Kasumi-1 (cell line): ENCODE measurements at regions not wholly inside any gene's neighbourhood (a gene's known extent, or its start where the extent isn't known, plus 50 kb on each side); places are given as distances from the start of the nearest gene placed in this dataset.
"Not testable (repeated sequence)": the region's sequence is repeated elsewhere in the genome, so short reads cannot be mapped to it uniquely, and the experiment has no call there.

Source experiments
- DNase-seq, 2 experiments: peaks; one replicate each; lab custom pipeline; 2025; lab: John Stamatoyannopoulos, UW

GRCh38 chr10:21364196-21365114, 161.0 kb downstream of the SKIDA1 start:
- DNase-seq, result no peak

GRCh38 chr10:21363731-21364104, 161.8 kb downstream of the SKIDA1 start:
- no peak for DNase-seq

DNA sequence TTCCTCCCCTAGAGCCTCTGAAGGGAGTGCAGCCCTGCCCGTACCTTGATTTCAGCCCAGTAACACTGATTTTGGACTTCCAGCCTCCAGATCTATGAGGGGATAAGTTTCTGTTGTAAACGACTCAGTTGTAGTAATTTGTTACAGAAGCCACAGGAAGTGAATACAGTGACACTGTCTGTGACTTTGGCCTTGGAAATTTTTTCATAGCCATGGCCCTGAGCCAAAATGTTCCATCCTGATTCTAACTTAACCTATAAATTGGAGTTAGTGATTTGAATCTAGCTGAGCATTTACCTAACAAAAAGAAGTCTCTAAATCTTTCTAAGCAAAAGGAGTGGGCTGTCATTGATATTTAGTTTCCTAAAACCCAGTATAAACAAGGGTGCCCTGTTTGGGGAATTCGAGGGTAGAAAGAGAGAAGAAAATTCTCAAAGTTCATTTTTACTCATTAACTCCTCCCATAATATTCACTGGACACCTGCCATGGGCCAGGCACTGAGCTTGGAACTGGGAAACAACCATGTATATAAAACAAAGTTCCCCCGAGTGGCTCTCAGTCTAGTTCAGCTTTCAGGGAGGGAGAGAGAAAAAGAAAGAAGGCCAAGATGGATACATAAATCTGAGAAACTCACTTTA, 162.3 kb downstream of the SKIDA1 start:
- DNase-seq, result no peak

- no peak for DNase-seq
Measured at GRCh38 chr10:21359202-21359601, 166.3 kb downstream of the SKIDA1 start.

DNA sequence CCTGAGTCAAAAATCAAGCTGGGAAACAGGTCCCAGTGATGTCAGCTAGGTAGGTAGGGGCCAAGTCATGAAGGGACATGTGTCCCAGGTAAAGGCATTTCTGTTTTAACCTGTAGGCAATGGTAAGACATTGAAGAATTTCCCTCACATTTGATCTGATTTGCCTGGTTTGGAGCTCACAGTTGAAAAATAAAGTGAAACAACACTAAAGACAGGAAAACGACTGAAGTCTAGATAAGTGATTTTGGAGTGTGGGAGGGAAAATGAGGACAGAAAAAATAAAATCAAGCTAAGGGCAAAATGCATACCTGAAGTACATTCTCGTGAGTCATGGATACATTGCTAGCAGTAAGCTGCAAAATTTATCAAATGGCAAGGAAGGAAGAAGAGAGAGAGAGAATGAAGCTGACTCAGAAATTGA, 169.9 kb downstream of the SKIDA1 start:
- DNase-seq, result no peak

- DNase-seq, result no peak
Measured at GRCh38 chr10:21352886-21353285, 172.6 kb downstream of the SKIDA1 start.

- peak; percentile 46 to 53 for DNase-seq
Measured at GRCh38 chr10:21351594-21351993, 173.9 kb downstream of the SKIDA1 start.

- DNase-seq, result no peak
Measured at GRCh38 chr10:21349912-21350286, 175.6 kb downstream of the SKIDA1 start.

- no peak for DNase-seq
Measured at GRCh38 chr10:21347785-21348170, 177.7 kb downstream of the SKIDA1 start.

GRCh38 chr10:21347043-21347784, 178.3 kb downstream of the SKIDA1 start:
- DNase-seq, result no peak

DNA sequence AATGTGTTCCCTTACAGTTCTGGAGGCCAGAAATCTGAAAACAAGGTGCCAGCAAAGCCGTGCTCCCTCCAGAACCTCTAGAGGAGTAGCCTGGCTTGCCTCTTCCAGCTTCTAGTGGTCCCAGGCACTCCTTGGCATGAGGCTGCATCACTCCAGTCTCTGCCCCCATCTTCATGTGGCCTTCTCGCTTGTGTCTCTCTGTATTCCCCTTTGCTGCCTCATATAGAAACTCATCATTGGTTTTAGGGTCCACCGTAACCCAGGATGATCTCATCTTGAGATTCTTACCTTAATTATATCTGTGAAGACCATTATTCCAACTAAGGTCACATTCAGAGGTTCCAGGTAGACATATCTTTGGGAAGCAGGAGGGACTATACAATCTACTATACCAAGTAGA, 182.4 kb downstream of the SKIDA1 start:
- DNase-seq, result no peak

DNA sequence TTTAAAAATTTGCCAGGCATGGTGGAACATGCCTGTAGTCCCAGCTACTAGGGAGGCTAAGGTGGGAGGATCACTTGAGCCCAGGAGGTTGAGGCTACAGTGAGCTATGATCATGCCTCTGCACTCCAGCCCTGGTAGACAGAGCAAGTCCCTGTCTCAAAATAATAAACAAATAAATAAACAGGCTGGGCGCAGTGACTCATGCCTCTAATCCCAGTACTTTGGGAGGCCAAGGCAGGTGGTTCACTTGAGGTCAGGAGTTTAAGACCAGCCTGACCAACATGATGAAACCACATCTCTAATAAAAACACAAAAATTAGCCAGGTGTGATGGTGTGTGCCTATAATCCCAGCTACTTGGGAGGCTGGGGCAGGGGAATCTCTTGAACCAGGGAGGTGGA, 183.0 kb downstream of the SKIDA1 start:
- not testable (repeated sequence) for DNase-seq

GRCh38 chr10:21340331-21340730, 185.2 kb downstream of the SKIDA1 start:
- DNase-seq, result no peak

GRCh38 chr10:21337171-21337792, 188.2 kb downstream of the SKIDA1 start:
- DNase-seq, result no peak

DNA sequence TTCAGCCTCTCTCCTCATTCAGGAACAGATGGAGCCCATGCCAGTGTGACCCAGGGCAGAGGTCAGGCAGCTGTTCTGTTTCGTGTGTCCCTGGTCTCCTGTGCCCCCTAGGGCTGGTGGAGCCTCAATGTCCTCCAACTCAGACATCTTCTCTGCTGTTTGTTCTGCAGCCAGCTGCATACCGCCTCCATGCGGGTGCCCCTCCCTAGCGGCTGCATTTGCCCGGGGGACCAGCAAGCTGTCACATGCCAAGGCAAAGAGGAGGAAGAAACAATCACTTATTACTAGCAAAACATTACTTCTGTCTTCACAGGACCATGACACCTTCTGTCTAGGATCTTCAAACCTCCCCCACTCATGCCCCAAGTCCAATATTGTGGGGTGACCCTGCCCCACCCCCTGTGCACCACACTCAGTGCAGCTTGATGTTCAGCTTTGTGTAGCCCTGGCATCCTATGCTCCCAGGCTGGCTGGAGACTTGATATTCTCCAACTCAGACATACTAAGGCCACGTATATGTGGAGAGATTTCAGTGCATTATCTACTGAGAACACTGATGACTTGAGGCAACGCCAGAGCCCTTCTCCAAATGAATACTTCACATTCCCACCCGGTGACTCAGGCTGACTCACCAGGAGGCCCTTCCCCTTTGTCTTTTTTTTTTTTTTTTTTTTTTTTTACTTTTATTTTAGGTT, 188.9 kb downstream of the SKIDA1 start:
- DNase-seq, result no peak

GRCh38 chr10:21334891-21335696, 190.4 kb downstream of the SKIDA1 start:
- DNase-seq, result no peak

DNA sequence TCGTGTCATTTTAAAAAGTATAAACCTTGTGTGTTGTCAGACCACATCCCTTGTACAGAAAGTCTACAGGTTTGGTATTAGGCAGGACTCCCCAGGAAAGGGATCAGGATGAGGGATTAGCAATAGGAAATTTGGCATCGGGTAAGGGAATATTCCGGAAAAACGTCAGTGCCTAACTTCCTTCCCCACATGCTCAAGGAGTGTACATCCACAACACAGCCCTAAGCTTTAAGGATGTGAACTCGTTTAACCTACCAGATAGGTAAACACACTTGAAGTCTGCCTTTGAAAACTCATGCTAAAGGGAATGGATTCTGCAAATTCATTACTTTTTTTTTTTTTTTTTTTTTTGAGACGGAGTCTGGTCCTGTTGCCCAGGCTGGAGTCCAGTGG, 194.9 kb downstream of the SKIDA1 start:
- no peak for DNase-seq

DNA sequence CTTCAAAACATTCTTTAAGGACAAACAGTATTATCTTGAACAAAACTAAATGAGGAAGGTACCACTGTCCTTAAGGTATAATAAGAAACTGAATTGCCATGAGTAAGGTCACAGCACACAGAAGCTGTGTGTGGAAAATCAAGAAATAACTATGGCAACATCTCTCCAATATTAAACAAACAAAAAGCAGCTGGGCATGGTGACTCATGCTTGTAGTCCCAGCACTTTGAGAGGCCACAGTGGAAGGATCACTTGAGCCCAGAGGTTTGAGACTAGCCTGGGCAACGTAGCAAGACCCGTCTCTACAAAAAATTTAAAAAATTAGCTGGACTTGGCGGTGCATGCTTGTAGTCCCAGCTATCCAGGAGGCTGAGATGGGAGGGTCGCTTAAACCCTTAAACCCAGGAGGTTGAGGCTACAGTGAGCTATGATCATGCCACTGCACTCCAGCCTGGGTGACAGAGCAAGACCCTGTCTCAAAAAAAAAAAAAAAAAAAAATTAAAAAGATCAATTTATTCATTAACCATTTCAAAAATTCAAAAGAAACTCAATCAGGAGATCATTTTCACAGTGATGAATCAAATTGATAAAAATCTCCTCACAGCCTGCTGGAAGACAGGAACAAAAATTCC, 195.4 kb downstream of the SKIDA1 start:
- DNase-seq, result no peak

- DNase-seq, result no peak
Measured at GRCh38 chr10:21327289-21327993, 198.0 kb downstream of the SKIDA1 start.
